KOPT-K1 (cell line): ENCODE measurements at regions not wholly inside any gene's neighbourhood (a gene's known extent, or its start where the extent isn't known, plus 50 kb on each side); places are given as distances from the start of the nearest gene placed in this dataset.

Source experiments
- H3K27ac ChIP-seq: fragments of 200-600 bp; sonication (generic); 2 replicates; pipeline ENCODE4 v1.5.1; 2016; ENCODE audit warnings: antibody characterized with exemption, mild to moderate bottlenecking, low read depth, low read length; ENCODE audit not compliant: poor library complexity, severe bottlenecking
- H3K36me3 ChIP-seq: fragments of 200-600 bp; sonication (generic); 2 replicates; pipeline ENCODE4 v1.5.1; 2017; ENCODE audit warnings: antibody characterized with exemption, mild to moderate bottlenecking, low read length, moderate library complexity; ENCODE audit not compliant: insufficient read depth
- H3K9me3 ChIP-seq: fragments of 200-600 bp; sonication (generic); 2 replicates; pipeline ENCODE4 v1.5.1; 2017; ENCODE audit warnings: antibody characterized with exemption, low read length, mild to moderate bottlenecking; ENCODE audit not compliant: insufficient read depth, poor library complexity, severe bottlenecking

- Histone ChIP-seq H3K9me3 (no peaks in the 10 kb centered on the region), H3K27ac (peak overlapping the region; percentile 97), H3K36me3 (no peaks in the 10 kb centered on the region)
These were observed 1396.4 kb downstream of the EFNB2 start for GRCh38 chr13:105139048-105139379.

GRCh38 chr13:105135852-105136615 lies 1399.4 kb downstream of the EFNB2 start:
- Histone ChIP-seq H3K36me3 (no peaks in the 10 kb centered on the region), H3K27ac (peak overlapping the region; percentile 81)

GRCh38 chr13:105127732-105128131 lies 1407.7 kb downstream of the EFNB2 start:
- H3K36me3 ChIP-seq = no peaks in the 10 kb centered on the region
- H3K27ac ChIP-seq = no peak overlapping the region
- peaks cover 16% of the 10 kb centered on the region for H3K9me3 ChIP-seq

More at GRCh38 chr13:105135852-105136615, 1399.4 kb downstream of the EFNB2 start:
- H3K9me3 ChIP-seq = peaks cover 17% of the 10 kb centered on the region

GRCh38 chr13:105121221-105121620 lies 1414.2 kb downstream of the EFNB2 start:
- Histone ChIP-seq H3K9me3 (no peaks in the 10 kb centered on the region), H3K36me3 (no peaks in the 10 kb centered on the region), H3K27ac (no peak overlapping the region)

GRCh38 chr13:105118426-105118985 lies 1417.0 kb downstream of the EFNB2 start:
- no peaks in the 10 kb centered on the region for H3K36me3 ChIP-seq
- H3K27ac ChIP-seq = no peak overlapping the region

GRCh38 chr13:105116966-105117365 lies 1418.5 kb downstream of the EFNB2 start:
- Histone ChIP-seq H3K27ac (no peak overlapping the region), H3K9me3 (peaks cover 16% of the 10 kb centered on the region), H3K36me3 (no peaks in the 10 kb centered on the region)

More at GRCh38 chr13:105118426-105118985, 1417.0 kb downstream of the EFNB2 start:
- peaks cover 4% of the 10 kb centered on the region for H3K9me3 ChIP-seq

GRCh38 chr13:105112561-105112960 lies 1422.9 kb downstream of the EFNB2 start:
- Histone ChIP-seq H3K27ac (no peak overlapping the region), H3K9me3 (peaks cover 17% of the 10 kb centered on the region), H3K36me3 (no peaks in the 10 kb centered on the region)

- H3K27ac ChIP-seq = no peak overlapping the region
These were observed 1427.7 kb downstream of the EFNB2 start for GRCh38 chr13:105107781-105108180.

GRCh38 chr13:105105471-105105870 lies 1430.0 kb downstream of the EFNB2 start:
- Histone ChIP-seq H3K9me3 (no peaks in the 10 kb centered on the region), H3K36me3 (no peaks in the 10 kb centered on the region)

More at GRCh38 chr13:105107781-105108180, 1427.7 kb downstream of the EFNB2 start:
- Histone ChIP-seq H3K9me3 (peaks cover 9% of the 10 kb centered on the region), H3K36me3 (no peaks in the 10 kb centered on the region)

GRCh38 chr13:105097521-105097920 lies 1437.9 kb downstream of the EFNB2 start:
- Histone ChIP-seq H3K9me3 (no peaks in the 10 kb centered on the region), H3K27ac (no peak overlapping the region), H3K36me3 (no peaks in the 10 kb centered on the region)

More at GRCh38 chr13:105105471-105105870, 1430.0 kb downstream of the EFNB2 start:
- H3K27ac ChIP-seq = no peak overlapping the region

- H3K27ac ChIP-seq = no peak overlapping the region
- H3K9me3 ChIP-seq = peaks cover 2% of the 10 kb centered on the region
- no peaks in the 10 kb centered on the region for H3K36me3 ChIP-seq
These were observed 1445.4 kb downstream of the EFNB2 start for GRCh38 chr13:105089858-105090643.

GRCh38 chr13:105087945-105088344 lies 1447.5 kb downstream of the EFNB2 start:
- peaks cover 5% of the 10 kb centered on the region for H3K9me3 ChIP-seq
- H3K36me3 ChIP-seq = no peaks in the 10 kb centered on the region
- H3K27ac ChIP-seq = no peak overlapping the region

GRCh38 chr13:105084931-105085330 lies 1450.5 kb downstream of the EFNB2 start:
- Histone ChIP-seq H3K27ac (no peak overlapping the region), H3K9me3 (peaks cover 5% of the 10 kb centered on the region), H3K36me3 (no peaks in the 10 kb centered on the region)

- H3K27ac ChIP-seq = no peak overlapping the region
- H3K9me3 ChIP-seq = peaks cover 5% of the 10 kb centered on the region
These were observed 1451.5 kb downstream of the EFNB2 start for GRCh38 chr13:105083992-105084391.

GRCh38 chr13:105074755-105075154 lies 1460.7 kb downstream of the EFNB2 start:
- Histone ChIP-seq H3K9me3 (no peaks in the 10 kb centered on the region), H3K36me3 (no peaks in the 10 kb centered on the region), H3K27ac (no peak overlapping the region)

More at GRCh38 chr13:105083992-105084391, 1451.5 kb downstream of the EFNB2 start:
- no peaks in the 10 kb centered on the region for H3K36me3 ChIP-seq
